ENCODE measurements at regions not wholly inside any gene's neighbourhood (a gene's known extent, or its start where the extent isn't known, plus 50 kb on each side); places are given as distances from the start of the nearest gene placed in this dataset.

- DNase-seq (no peak), ATAC-seq (no peak)
- Mint-ChIP-seq H3K27me3 (peaks cover 35% of the 10 kb centered on the region), H3K36me3 (no peaks in the 10 kb centered on the region), H3K4me1 (peaks cover 2% of the 10 kb centered on the region), H3K27ac (no peak overlapping the region), H3K9me3 (ENCODE audit: low read depth) (no peaks in the 10 kb centered on the region), H3K4me3 (no peak overlapping the region)
- CTCF ChIA-PET = no interaction called here
Observed at GRCh38 chr5:133686566-133686965, 74.2 kb upstream of the FSTL4 start.

GRCh38 chr5:133685402-133686018 lies 73.2 kb upstream of the FSTL4 start:
- Mint-ChIP-seq H3K9me3 (ENCODE audit: low read depth) (no peaks in the 10 kb centered on the region), H3K27ac (no peak overlapping the region), H3K4me1 (peaks cover 2% of the 10 kb centered on the region), H3K27me3 (peaks cover 31% of the 10 kb centered on the region), H3K36me3 (no peaks in the 10 kb centered on the region), H3K4me3 (no peak overlapping the region)
- no peak for DNase-seq
- CTCF ChIA-PET = no interaction called here
- ATAC-seq = no peak

- DNase-seq = no peak
- no peak for ATAC-seq
- Mint-ChIP-seq H3K4me1 (peaks cover 2% of the 10 kb centered on the region), H3K27me3 (peaks cover 31% of the 10 kb centered on the region), H3K4me3 (no peak overlapping the region), H3K9me3 (ENCODE audit: low read depth) (no peaks in the 10 kb centered on the region), H3K27ac (no peak overlapping the region), H3K36me3 (no peaks in the 10 kb centered on the region)
- CTCF ChIA-PET = no interaction called here
Observed at GRCh38 chr5:133683646-133684596, 71.6 kb upstream of the FSTL4 start.

- H3K27ac Mint-ChIP-seq = no peak overlapping the region
- no peaks in the 10 kb centered on the region for H3K36me3 Mint-ChIP-seq
- H3K4me1 Mint-ChIP-seq = peaks cover 2% of the 10 kb centered on the region
- no peak overlapping the region for H3K4me3 Mint-ChIP-seq
- H3K9me3 Mint-ChIP-seq (ENCODE audit: low read depth) = no peaks in the 10 kb centered on the region
- peaks cover 37% of the 10 kb centered on the region for H3K27me3 Mint-ChIP-seq
- ATAC-seq (no peak), DNase-seq (peak; percentile 38)
- CTCF ChIA-PET = no interaction called here
Observed at GRCh38 chr5:133682451-133682850, 70.1 kb upstream of the FSTL4 start.

GRCh38 chr5:133681896-133682295 lies 69.6 kb upstream of the FSTL4 start:
- H3K4me3 Mint-ChIP-seq = no peak overlapping the region
- no peak for ATAC-seq
- DNase-seq = peak; percentile 34
- no peaks in the 10 kb centered on the region for H3K9me3 Mint-ChIP-seq (ENCODE audit: low read depth)
- H3K27ac Mint-ChIP-seq = no peak overlapping the region
- peaks cover 2% of the 10 kb centered on the region for H3K4me1 Mint-ChIP-seq
- CTCF ChIA-PET = no interaction called here
- peaks cover 35% of the 10 kb centered on the region for H3K27me3 Mint-ChIP-seq
- H3K36me3 Mint-ChIP-seq = no peaks in the 10 kb centered on the region

GRCh38 chr5:133680830-133681565 lies 68.7 kb upstream of the FSTL4 start:
- Mint-ChIP-seq H3K4me3 (no peak overlapping the region), H3K27ac (no peak overlapping the region), H3K4me1 (peaks cover 2% of the 10 kb centered on the region), H3K9me3 (ENCODE audit: low read depth) (no peaks in the 10 kb centered on the region), H3K27me3 (peaks cover 32% of the 10 kb centered on the region), H3K36me3 (no peaks in the 10 kb centered on the region)
- CTCF ChIA-PET = no interaction called here
- no peak for ATAC-seq
- peak; percentile 25 for DNase-seq

GRCh38 chr5:133679534-133679933 lies 67.2 kb upstream of the FSTL4 start:
- Mint-ChIP-seq H3K27ac (no peak overlapping the region), H3K4me1 (peaks cover 2% of the 10 kb centered on the region), H3K9me3 (ENCODE audit: low read depth) (no peaks in the 10 kb centered on the region), H3K36me3 (no peaks in the 10 kb centered on the region), H3K27me3 (peaks cover 36% of the 10 kb centered on the region), H3K4me3 (no peak overlapping the region)
- DNase-seq (peak; percentile 18), ATAC-seq (no peak)
- CTCF ChIA-PET = no interaction called here

- peak; percentile 29 for DNase-seq
- Mint-ChIP-seq H3K27me3 (peaks cover 44% of the 10 kb centered on the region), H3K36me3 (no peaks in the 10 kb centered on the region), H3K27ac (no peak overlapping the region), H3K4me3 (no peak overlapping the region), H3K4me1 (no peaks in the 10 kb centered on the region), H3K9me3 (ENCODE audit: low read depth) (no peaks in the 10 kb centered on the region)
- no peak for ATAC-seq
- CTCF ChIA-PET = no interaction called here
Observed at GRCh38 chr5:133675376-133676154, 63.2 kb upstream of the FSTL4 start.

- Mint-ChIP-seq H3K4me1 (no peaks in the 10 kb centered on the region), H3K27me3 (peaks cover 47% of the 10 kb centered on the region), H3K9me3 (ENCODE audit: low read depth) (no peaks in the 10 kb centered on the region), H3K4me3 (no peak overlapping the region), H3K36me3 (no peaks in the 10 kb centered on the region), H3K27ac (no peak overlapping the region)
- no peak for DNase-seq
- ATAC-seq = no peak
- CTCF ChIA-PET = no interaction called here
Observed at GRCh38 chr5:133670336-133670735, 58.0 kb upstream of the FSTL4 start.

- DNase-seq (no peak), ATAC-seq (no peak)
- no peak overlapping the region for H3K27ac Mint-ChIP-seq
- CTCF ChIA-PET = no interaction called here
- H3K9me3 Mint-ChIP-seq (ENCODE audit: low read depth) = no peaks in the 10 kb centered on the region
- no peak overlapping the region for H3K4me3 Mint-ChIP-seq
- H3K36me3 Mint-ChIP-seq = no peaks in the 10 kb centered on the region
- H3K27me3 Mint-ChIP-seq = peaks cover 40% of the 10 kb centered on the region
- H3K4me1 Mint-ChIP-seq = no peaks in the 10 kb centered on the region
Observed at GRCh38 chr5:133669472-133669871, 57.1 kb upstream of the FSTL4 start.

- peak; percentile 16 for DNase-seq
- Mint-ChIP-seq H3K4me1 (no peaks in the 10 kb centered on the region), H3K4me3 (no peak overlapping the region), H3K27me3 (peaks cover 36% of the 10 kb centered on the region), H3K27ac (no peak overlapping the region), H3K9me3 (ENCODE audit: low read depth) (no peaks in the 10 kb centered on the region), H3K36me3 (no peaks in the 10 kb centered on the region)
- CTCF ChIA-PET = no interaction called here
- no peak for ATAC-seq
Observed at GRCh38 chr5:133668458-133668857, 56.1 kb upstream of the FSTL4 start.

GRCh38 chr5:133667217-133667616 lies 54.9 kb upstream of the FSTL4 start:
- H3K27me3 Mint-ChIP-seq = peaks cover 38% of the 10 kb centered on the region
- ATAC-seq = no peak
- H3K36me3 Mint-ChIP-seq = no peaks in the 10 kb centered on the region
- no peak for DNase-seq
- no peak overlapping the region for H3K27ac Mint-ChIP-seq
- no peaks in the 10 kb centered on the region for H3K4me1 Mint-ChIP-seq
- H3K9me3 Mint-ChIP-seq (ENCODE audit: low read depth) = no peaks in the 10 kb centered on the region
- CTCF ChIA-PET = no interaction called here
- no peak overlapping the region for H3K4me3 Mint-ChIP-seq

GRCh38 chr5:133665571-133665970 lies 53.2 kb upstream of the FSTL4 start:
- H3K4me3 Mint-ChIP-seq = no peak overlapping the region
- H3K36me3 Mint-ChIP-seq = no peaks in the 10 kb centered on the region
- ATAC-seq (no peak), DNase-seq (peak; percentile 11)
- CTCF ChIA-PET = no interaction called here
- H3K27me3 Mint-ChIP-seq = peaks cover 36% of the 10 kb centered on the region
- no peak overlapping the region for H3K27ac Mint-ChIP-seq
- no peaks in the 10 kb centered on the region for H3K4me1 Mint-ChIP-seq
- no peaks in the 10 kb centered on the region for H3K9me3 Mint-ChIP-seq (ENCODE audit: low read depth)

All from activated CD8-positive, alpha-beta memory T cell treated with anti-CD3 and anti-CD28 coated beads, Interleukin-2, amount 10 ng/mL, durations not matched to agents 7 days and 5 days (primary cell).